ENCODE measurements at regions not wholly inside any gene's neighbourhood (a gene's known extent, or its start where the extent isn't known, plus 50 kb on each side); places are given as distances from the start of the nearest gene placed in this dataset.

- TF ChIP-seq CTCF (IDR thresholded peaks at IDR 0.05) = no peak
- TF ChIP-seq POLR2A (IDR thresholded peaks at IDR 0.05) = no peak
Measured at GRCh38 chr20:24357177-24357576, 112.3 kb upstream of the SYNDIG1 start.

All from heart left ventricle (tissue), 13 donors.